T-helper 1 cell treated with Interleukin-12 subunit alpha and Interleukin-12 subunit beta and Interleukin-4 antibody, amounts not matched to agents 30 μg/mL and 1 μg/mL, for 36 hours (primary cell): ENCODE measurements at regions not wholly inside any gene's neighbourhood (a gene's known extent, or its start where the extent isn't known, plus 50 kb on each side); places are given as distances from the start of the nearest gene placed in this dataset.

Experiments
- H3K27ac Mint-ChIP-seq: one replicate; pipeline ENCODE4 v1.8.0; 2021; ENCODE audit warnings: mild to moderate bottlenecking, mixed read lengths
- H3K27me3 Mint-ChIP-seq: one replicate; pipeline ENCODE4 v1.8.0; 2021; ENCODE audit warnings: low read depth, mixed read lengths
- H3K36me3 Mint-ChIP-seq: one replicate; pipeline ENCODE4 v1.8.0; 2021; ENCODE audit warnings: low read depth, mixed read lengths
- H3K4me1 Mint-ChIP-seq: one replicate; pipeline ENCODE4 v1.8.0; 2021; ENCODE audit warnings: low read depth, mixed read lengths
- H3K4me3 Mint-ChIP-seq: one replicate; pipeline ENCODE4 v1.8.0; 2021; ENCODE audit warnings: mild to moderate bottlenecking, moderate library complexity, mixed read lengths
- H3K9me3 Mint-ChIP-seq: one replicate; pipeline ENCODE4 v1.8.0; 2021; ENCODE audit warnings: mixed read lengths

DNA sequence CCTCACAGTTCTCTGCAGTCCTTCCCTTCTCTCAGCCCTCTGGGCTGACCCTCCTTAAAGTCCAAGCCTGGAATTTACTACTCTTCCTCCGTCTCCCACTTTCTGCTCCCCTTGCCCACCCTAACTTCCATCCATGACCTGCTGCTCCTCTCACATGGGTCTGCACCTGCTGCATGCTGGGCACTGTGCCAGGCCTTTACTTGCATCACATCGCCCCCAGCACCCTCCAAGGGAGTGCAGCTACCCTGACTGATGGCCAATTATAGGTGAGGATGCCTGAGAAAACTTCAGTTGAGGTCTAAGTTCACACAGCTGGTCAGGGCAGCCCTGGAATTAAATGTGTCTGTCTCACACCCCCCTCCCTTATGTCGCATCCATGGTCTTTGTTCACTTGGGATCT, 53.6 kb upstream of the ZPBP start:
- no peak overlapping the region for H3K4me3 Mint-ChIP-seq
- H3K27me3 Mint-ChIP-seq = no peaks in the 10 kb centered on the region
- H3K4me1 Mint-ChIP-seq = peaks cover 47% of the 10 kb centered on the region
- H3K36me3 Mint-ChIP-seq = no peaks in the 10 kb centered on the region
- H3K27ac Mint-ChIP-seq = peak overlapping the region; percentile 43
- no peaks in the 10 kb centered on the region for H3K9me3 Mint-ChIP-seq

DNA sequence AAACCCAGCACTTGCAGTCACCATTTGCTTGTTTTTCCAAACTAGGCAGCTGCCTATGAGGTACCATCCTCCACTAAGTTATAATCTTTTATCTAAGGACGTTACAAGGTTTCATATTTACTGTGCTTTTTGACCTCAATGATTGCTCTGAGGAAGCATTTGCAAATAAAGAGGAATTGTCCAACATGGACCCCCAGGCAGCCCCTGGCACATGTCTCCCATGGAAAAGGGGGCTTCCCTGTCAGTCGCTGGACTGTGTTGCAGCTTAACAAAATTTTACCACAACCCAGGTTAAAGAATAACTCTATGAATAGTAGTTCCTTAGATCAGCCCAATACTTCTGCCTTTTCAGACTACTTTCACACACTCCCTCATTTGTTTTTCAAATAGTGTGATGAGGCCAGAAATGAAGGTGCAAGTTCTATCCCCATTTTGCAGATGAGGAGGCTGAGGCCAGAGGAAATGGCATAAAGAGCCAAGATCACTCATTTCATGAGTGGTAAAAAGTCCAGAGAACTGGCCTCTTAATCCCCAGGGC, 52.8 kb upstream of the ZPBP start:
- H3K27ac Mint-ChIP-seq = peak overlapping the region; percentile 43
- H3K36me3 Mint-ChIP-seq = no peaks in the 10 kb centered on the region
- H3K27me3 Mint-ChIP-seq = no peaks in the 10 kb centered on the region
- no peak overlapping the region for H3K4me3 Mint-ChIP-seq
- H3K4me1 Mint-ChIP-seq = peaks cover 47% of the 10 kb centered on the region
- no peaks in the 10 kb centered on the region for H3K9me3 Mint-ChIP-seq

DNA sequence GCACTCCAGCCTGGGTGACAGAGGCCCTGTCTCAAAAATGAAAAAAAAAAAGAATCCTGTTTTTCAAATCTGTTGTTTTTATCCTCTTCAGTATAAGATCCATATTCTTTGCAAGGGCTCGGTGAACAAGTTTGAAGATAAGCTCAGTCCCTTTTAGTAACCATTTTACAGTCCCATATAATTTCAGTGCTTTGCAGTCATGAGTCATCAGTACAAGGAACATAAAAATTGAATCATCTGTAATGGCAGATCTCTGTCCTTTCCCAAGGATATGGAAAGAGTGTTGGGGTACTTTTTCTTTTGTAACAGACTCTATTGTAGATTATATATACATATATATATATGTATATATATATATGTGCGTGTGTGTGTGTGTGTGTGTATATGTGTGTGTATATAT, 52.2 kb upstream of the ZPBP start:
- Mint-ChIP-seq H3K27me3 (peaks cover 5% of the 10 kb centered on the region), H3K36me3 (no peaks in the 10 kb centered on the region), H3K4me3 (no peak overlapping the region), H3K27ac (peak overlapping the region; percentile 18), H3K4me1 (peaks cover 47% of the 10 kb centered on the region), H3K9me3 (no peaks in the 10 kb centered on the region)
